ENCODE measurements at regions not wholly inside any gene's neighbourhood (a gene's known extent, or its start where the extent isn't known, plus 50 kb on each side); places are given as distances from the start of the nearest gene placed in this dataset.

GRCh38 chr6:165877773-165878172 is 214.7 kb upstream of the PDE10A start:
- TF ChIP-seq CTCF (IDR thresholded peaks at IDR 0.05 in 4 of 5, conservative IDR thresholded peaks at IDR 0.05 in 1 of 5) (no peak), POLR2A (IDR thresholded peaks at IDR 0.05) (no peak)

Data from gastrocnemius medialis (tissue), 4 donors.